ENCODE measurements at regions not wholly inside any gene's neighbourhood (a gene's known extent, or its start where the extent isn't known, plus 50 kb on each side); places are given as distances from the start of the nearest gene placed in this dataset.

DNA sequence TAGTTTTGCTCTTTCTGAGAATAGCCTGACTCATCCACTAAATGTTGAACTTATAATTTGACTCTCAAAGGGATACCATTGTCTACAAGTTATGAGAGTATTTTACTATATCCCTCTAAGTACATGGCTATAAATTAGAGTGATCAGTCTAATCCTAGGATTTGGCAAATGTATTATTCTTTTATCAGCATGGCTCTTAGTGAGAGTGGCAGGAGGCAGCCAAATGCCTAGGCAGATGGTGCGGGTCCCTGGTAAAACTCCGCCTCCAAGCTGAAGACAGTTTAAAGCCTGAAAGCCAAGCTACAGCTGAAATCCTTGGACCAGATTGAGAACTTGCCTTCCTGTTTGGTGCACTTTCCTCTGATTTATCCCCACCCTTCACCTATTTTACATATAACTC lies 631.8 kb downstream of the SQOR start:
- Histone ChIP-seq H3K36me3 (ENCODE audit: control insufficient read depth, insufficient read depth, low read length) (no peaks in the 10 kb centered on the region), H3K4me3 (ENCODE audit: low read depth, low read length) (no peak overlapping the region), H3K27ac (ENCODE audit: low read depth, low read length) (no peak overlapping the region), H3K9me3 (ENCODE audit: control insufficient read depth, insufficient read depth, low read length) (no peaks in the 10 kb centered on the region), H3K27me3 (ENCODE audit: control insufficient read depth, insufficient read depth, low read length) (no peaks in the 10 kb centered on the region), H3K4me1 (ENCODE audit: control insufficient read depth, insufficient read depth, low read length) (no peaks in the 10 kb centered on the region)
- DNase-seq (ENCODE audit: low read depth in 4 of 6, low spot score in 6 of 6), result peak in 2 of 6 donors; percentile 5 to 52
- 74% methylated on average over 2 of the region's 2 CpGs for WGBS (ENCODE audit: insufficient coverage)

DNA sequence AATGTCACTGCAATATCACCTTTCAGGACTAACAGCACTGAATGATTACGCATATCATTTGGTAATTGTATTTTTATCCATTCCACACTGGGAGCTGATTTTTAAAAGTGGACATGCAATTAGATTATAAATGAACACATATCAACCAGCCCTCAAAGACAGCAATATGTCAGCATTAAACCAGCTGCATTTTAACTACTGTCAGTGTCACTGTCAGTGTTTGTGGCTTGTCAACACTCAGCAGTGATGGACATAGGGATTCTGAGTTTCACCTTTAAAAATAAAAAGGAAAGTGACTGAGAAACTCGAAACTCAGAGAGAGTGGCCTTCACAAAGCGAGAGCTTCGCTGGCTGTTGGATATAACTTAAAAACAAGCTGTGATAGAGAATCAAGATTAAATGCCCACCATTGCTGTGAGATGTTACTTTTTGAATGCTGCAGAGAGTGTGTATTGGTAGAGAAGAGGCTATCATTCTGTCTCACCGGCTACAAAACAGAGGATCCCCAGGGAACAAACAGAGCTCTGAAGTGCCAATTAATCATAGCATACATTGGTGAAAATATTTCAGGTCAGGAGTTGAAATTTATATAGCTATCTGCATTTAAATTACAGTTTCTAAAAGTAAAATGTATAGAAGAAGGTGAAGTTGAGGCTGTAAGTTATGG lies 635.8 kb downstream of the SQOR start:
- no peak overlapping the region for H3K27ac ChIP-seq (ENCODE audit: low read depth, low read length)
- peak in 1 of 6 donors; percentile 16 for DNase-seq (ENCODE audit: low read depth in 4 of 6, low spot score in 6 of 6)
- 100% methylated on average over 1 of the region's 5 CpGs for WGBS (ENCODE audit: insufficient coverage)

DNA sequence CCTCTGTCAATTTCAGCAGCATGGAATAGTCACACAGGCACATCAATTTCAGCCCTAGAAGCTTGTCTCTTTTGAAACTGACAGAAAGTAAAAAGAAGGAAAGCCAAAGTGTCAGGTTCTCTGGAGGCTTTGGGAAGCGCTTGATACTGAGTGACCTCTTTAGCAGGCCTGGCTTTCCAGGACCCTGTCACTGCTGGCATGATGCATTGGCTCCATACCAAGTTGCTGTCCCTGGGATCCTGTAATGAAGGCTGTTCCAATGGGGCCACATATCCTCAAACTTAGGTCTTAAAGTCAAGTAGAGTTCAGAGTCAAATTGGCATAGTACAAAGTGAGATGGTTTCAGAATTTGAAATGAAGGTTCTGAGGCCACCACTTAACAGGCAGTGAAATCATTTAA lies 640.9 kb downstream of the SQOR start:
- H3K27me3 ChIP-seq (ENCODE audit: control insufficient read depth, insufficient read depth, low read length), result no peaks in the 10 kb centered on the region
- no peaks in the 10 kb centered on the region for H3K9me3 ChIP-seq (ENCODE audit: control insufficient read depth, insufficient read depth, low read length)
- no peak overlapping the region for H3K27ac ChIP-seq (ENCODE audit: low read depth, low read length)
- no peak overlapping the region for H3K4me3 ChIP-seq (ENCODE audit: low read depth, low read length)
- 78% methylated on average over 1 of the region's 1 CpG for WGBS (ENCODE audit: insufficient coverage)
- H3K4me1 ChIP-seq (ENCODE audit: control insufficient read depth, insufficient read depth, low read length), result peaks cover 3% of the 10 kb centered on the region
- no peaks in the 10 kb centered on the region for H3K36me3 ChIP-seq (ENCODE audit: control insufficient read depth, insufficient read depth, low read length)
- no peak for DNase-seq (ENCODE audit: low read depth in 4 of 6, low spot score in 6 of 6)

More for the DNA sequence above, 635.8 kb downstream of the SQOR start:
- Histone ChIP-seq H3K27me3 (ENCODE audit: control insufficient read depth, insufficient read depth, low read length) (no peaks in the 10 kb centered on the region), H3K4me1 (ENCODE audit: control insufficient read depth, insufficient read depth, low read length) (no peaks in the 10 kb centered on the region), H3K4me3 (ENCODE audit: low read depth, low read length) (no peak overlapping the region), H3K36me3 (ENCODE audit: control insufficient read depth, insufficient read depth, low read length) (no peaks in the 10 kb centered on the region), H3K9me3 (ENCODE audit: control insufficient read depth, insufficient read depth, low read length) (no peaks in the 10 kb centered on the region)

DNA sequence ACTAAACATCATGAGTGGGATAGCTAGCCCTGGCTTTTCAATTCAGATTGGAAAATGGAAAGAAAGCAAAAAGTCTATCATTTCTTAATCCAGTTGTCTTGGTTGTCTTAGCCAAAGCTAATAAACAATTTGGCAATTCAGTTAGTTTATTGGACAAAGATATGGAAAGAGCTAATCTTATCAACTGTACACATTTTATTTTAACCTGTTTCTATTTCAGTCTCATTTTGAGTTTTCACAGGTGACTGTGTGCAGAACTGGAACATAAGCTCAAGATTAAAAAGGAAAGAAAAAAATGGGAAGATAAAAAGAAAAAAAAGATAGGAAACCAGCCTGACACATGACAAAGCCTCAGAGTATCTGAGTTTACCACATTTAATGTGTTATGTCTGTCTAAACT lies 642.6 kb downstream of the SQOR start:
- peak in 1 of 6 donors; percentile 8 for DNase-seq (ENCODE audit: low read depth in 4 of 6, low spot score in 6 of 6)
- no peaks in the 10 kb centered on the region for H3K36me3 ChIP-seq (ENCODE audit: control insufficient read depth, insufficient read depth, low read length)
- peaks cover 3% of the 10 kb centered on the region for H3K4me1 ChIP-seq (ENCODE audit: control insufficient read depth, insufficient read depth, low read length)
- no peaks in the 10 kb centered on the region for H3K9me3 ChIP-seq (ENCODE audit: control insufficient read depth, insufficient read depth, low read length)
- no peak overlapping the region for H3K4me3 ChIP-seq (ENCODE audit: low read depth, low read length)
- H3K27ac ChIP-seq (ENCODE audit: low read depth, low read length), result no peak overlapping the region
- no peaks in the 10 kb centered on the region for H3K27me3 ChIP-seq (ENCODE audit: control insufficient read depth, insufficient read depth, low read length)

- Histone ChIP-seq H3K4me1 (ENCODE audit: control insufficient read depth, insufficient read depth, low read length) (peaks cover 3% of the 10 kb centered on the region), H3K27ac (ENCODE audit: low read depth, low read length) (no peak overlapping the region), H3K27me3 (ENCODE audit: control insufficient read depth, insufficient read depth, low read length) (no peaks in the 10 kb centered on the region), H3K36me3 (ENCODE audit: control insufficient read depth, insufficient read depth, low read length) (no peaks in the 10 kb centered on the region), H3K9me3 (ENCODE audit: control insufficient read depth, insufficient read depth, low read length) (no peaks in the 10 kb centered on the region), H3K4me3 (ENCODE audit: low read depth, low read length) (no peak overlapping the region)
- peak in 5 of 6 donors; percentile 22 to 91 (median 42) for DNase-seq (ENCODE audit: low read depth in 4 of 6, low spot score in 6 of 6)
- WGBS (ENCODE audit: insufficient coverage), result no CpG with 5 or more reads among the region's 5 CpGs
Measured at GRCh38 chr15:46278062-46278461, 643.2 kb downstream of the SQOR start.

DNA sequence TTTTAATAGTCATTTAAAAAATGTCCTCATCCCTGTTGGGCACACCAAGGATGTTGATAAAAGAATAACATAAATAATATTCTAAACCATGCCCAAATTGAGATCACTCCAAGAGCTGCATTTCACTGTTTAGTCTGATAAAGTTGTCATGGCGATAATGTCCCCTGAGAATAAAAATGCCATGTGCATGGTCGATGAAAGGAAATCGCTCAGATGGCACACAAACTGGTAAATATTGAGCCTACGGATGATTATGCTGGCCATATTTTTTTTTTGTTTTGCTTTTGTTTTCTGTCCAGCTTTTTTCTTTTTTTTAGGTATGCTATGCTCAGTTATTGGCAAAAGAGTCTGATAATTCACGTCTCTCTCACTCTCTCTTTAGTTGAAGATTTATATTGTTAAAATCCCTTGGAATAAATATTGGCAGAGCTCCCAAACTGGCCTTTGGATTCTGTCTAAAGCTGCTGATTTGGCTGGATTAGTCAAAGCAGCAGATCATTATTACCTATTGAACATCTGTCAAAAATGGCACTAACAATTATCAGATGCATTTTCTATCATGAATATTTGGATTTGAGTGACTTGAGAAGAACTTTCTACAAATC lies 643.8 kb downstream of the SQOR start:
- H3K4me1 ChIP-seq (ENCODE audit: control insufficient read depth, insufficient read depth, low read length), result peaks cover 3% of the 10 kb centered on the region
- no peak overlapping the region for H3K27ac ChIP-seq (ENCODE audit: low read depth, low read length)
- 54% methylated on average over 4 of the region's 5 CpGs for WGBS (ENCODE audit: insufficient coverage)
- no peaks in the 10 kb centered on the region for H3K27me3 ChIP-seq (ENCODE audit: control insufficient read depth, insufficient read depth, low read length)
- no peak overlapping the region for H3K4me3 ChIP-seq (ENCODE audit: low read depth, low read length)
- no peaks in the 10 kb centered on the region for H3K36me3 ChIP-seq (ENCODE audit: control insufficient read depth, insufficient read depth, low read length)
- no peaks in the 10 kb centered on the region for H3K9me3 ChIP-seq (ENCODE audit: control insufficient read depth, insufficient read depth, low read length)
- peak in 4 of 6 donors; percentile 24 to 90 (median 54) for DNase-seq (ENCODE audit: low read depth in 4 of 6, low spot score in 6 of 6)

GRCh38 chr15:46280762-46281542 lies 646.1 kb downstream of the SQOR start:
- WGBS (ENCODE audit: insufficient coverage), result 0% methylated on average over 1 of the region's 4 CpGs
- Histone ChIP-seq H3K36me3 (ENCODE audit: control insufficient read depth, insufficient read depth, low read length) (no peaks in the 10 kb centered on the region), H3K4me1 (ENCODE audit: control insufficient read depth, insufficient read depth, low read length) (peaks cover 3% of the 10 kb centered on the region), H3K27me3 (ENCODE audit: control insufficient read depth, insufficient read depth, low read length) (no peaks in the 10 kb centered on the region), H3K4me3 (ENCODE audit: low read depth, low read length) (no peak overlapping the region), H3K9me3 (ENCODE audit: control insufficient read depth, insufficient read depth, low read length) (no peaks in the 10 kb centered on the region), H3K27ac (ENCODE audit: low read depth, low read length) (no peak overlapping the region)
- peak in 1 of 6 donors; percentile 47 for DNase-seq (ENCODE audit: low read depth in 4 of 6, low spot score in 6 of 6)

DNA sequence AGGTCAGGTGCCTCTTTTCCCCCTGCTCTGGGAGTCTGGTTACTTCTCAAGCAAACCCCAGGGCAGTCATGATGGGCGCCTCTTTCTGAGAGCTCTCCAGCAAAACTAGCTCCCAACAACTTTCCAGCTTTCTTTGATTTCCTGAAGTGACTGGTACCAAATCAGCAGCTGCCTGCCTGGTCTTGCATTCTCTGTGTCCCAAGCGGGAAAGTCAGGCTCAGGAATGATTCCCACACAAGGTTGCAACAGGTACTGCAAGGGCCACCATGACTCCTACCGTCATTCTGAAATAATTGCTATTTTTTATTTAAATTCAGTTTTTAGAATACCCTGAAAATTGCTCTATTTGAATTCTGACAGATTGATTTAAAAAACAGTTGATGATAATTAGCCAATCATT lies 658.7 kb downstream of the SQOR start:
- no peak overlapping the region for H3K4me3 ChIP-seq (ENCODE audit: low read depth, low read length)
- H3K9me3 ChIP-seq (ENCODE audit: control insufficient read depth, insufficient read depth, low read length), result no peaks in the 10 kb centered on the region
- H3K27me3 ChIP-seq (ENCODE audit: control insufficient read depth, insufficient read depth, low read length), result no peaks in the 10 kb centered on the region
- no peaks in the 10 kb centered on the region for H3K4me1 ChIP-seq (ENCODE audit: control insufficient read depth, insufficient read depth, low read length)
- no peaks in the 10 kb centered on the region for H3K36me3 ChIP-seq (ENCODE audit: control insufficient read depth, insufficient read depth, low read length)
- DNase-seq (ENCODE audit: low read depth in 4 of 6, low spot score in 6 of 6), result no peak
- WGBS (ENCODE audit: insufficient coverage), result 71% methylated on average over 2 of the region's 3 CpGs
- H3K27ac ChIP-seq (ENCODE audit: low read depth, low read length), result no peak overlapping the region

DNA sequence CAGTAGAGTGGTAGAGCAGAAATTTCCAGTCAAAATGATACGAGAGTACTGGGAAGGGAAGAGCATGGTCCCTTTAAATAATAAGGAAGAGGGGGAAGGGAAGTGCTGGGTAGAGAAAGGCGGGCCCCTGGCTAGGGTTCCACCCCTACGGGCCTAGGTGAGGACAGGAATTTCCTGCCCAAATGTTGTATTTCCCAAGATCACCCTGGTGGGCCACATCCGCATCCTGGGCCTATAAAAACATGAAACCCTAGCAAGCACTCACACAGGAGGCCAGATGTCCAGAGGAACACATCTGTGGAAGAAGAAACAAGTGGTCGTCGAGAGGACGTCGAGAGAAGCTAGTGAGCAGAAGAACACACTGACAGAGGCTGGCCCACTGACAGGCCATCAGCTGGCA lies 661.2 kb downstream of the SQOR start:
- 93% methylated on average over 6 of the region's 8 CpGs for WGBS (ENCODE audit: insufficient coverage)

More for the DNA sequence above, 661.2 kb downstream of the SQOR start:
- DNase-seq (ENCODE audit: low read depth in 4 of 6, low spot score in 6 of 6), result no peak
- Histone ChIP-seq H3K27me3 (ENCODE audit: control insufficient read depth, insufficient read depth, low read length) (no peaks in the 10 kb centered on the region), H3K9me3 (ENCODE audit: control insufficient read depth, insufficient read depth, low read length) (no peaks in the 10 kb centered on the region), H3K4me1 (ENCODE audit: control insufficient read depth, insufficient read depth, low read length) (no peaks in the 10 kb centered on the region), H3K36me3 (ENCODE audit: control insufficient read depth, insufficient read depth, low read length) (no peaks in the 10 kb centered on the region), H3K27ac (ENCODE audit: low read depth, low read length) (no peak overlapping the region), H3K4me3 (ENCODE audit: low read depth, low read length) (no peak overlapping the region)

All from spinal cord (tissue), 9 donors.